Heart left ventricle (tissue), 13 donors: ENCODE measurements at regions not wholly inside any gene's neighbourhood (a gene's known extent, or its start where the extent isn't known, plus 50 kb on each side); places are given as distances from the start of the nearest gene placed in this dataset.

Source experiments
- POLR2A ChIP-seq, 2 donors: fragments of 450-650 bp; IDR thresholded peaks; one replicate each; pipeline ENCODE4 v1.6.1; 2017; ENCODE audit warnings: antibody characterized with exemption in 2 of 2, mild to moderate bottlenecking in 2 of 2, moderate library complexity in 2 of 2
- TF ChIP-seq, protein P1 (sequence below), 12 donors: fragments of 200-600 bp; sonication (generic) in 4 of 12; IDR thresholded peaks; one replicate each; pipeline versions ENCODE4 v1.5.0 to v1.8.0; 2018 to 2022; ENCODE audit warnings: antibody characterized with exemption in 12 of 12, mild to moderate bottlenecking in 5 of 12
- donor health status: ischemic (EF 13 %, LVEDD 7.1; RV severe dilation, severe dysfunction).
- donor health status: DM: no; HTN: yes; CAD: no.
- donor health status: DM: no; HTN: no; CAD: no.
- donor health status: ischemic (EF 25% LVEDD 6.9; RV normal size, moderate dysfunction).
- donor health status: ischemic (EF 25% LVEDD 5.7; RV mildly dilated, moderate dysfunction).
- donor health status: ischemic (EF 35%, LVEDD 5.7; RV mildly dilated, moderate dysfunction).
- donor health status: nonischemic (EF 11% LVEDD 7.7; RV severe dilation, severe dysfunction).
- donor health status: DM: yes; HTN: yes; CAD: no.
- donor health status: PGD.
- donor health status: ischemic (EF 29% LVEDD 5.4; RV normal size, mild dysfunction).
- donor health status: nonischemic (EF 23%, LVEDD 6.1; RV moderate dilation, normal function).

DNA sequence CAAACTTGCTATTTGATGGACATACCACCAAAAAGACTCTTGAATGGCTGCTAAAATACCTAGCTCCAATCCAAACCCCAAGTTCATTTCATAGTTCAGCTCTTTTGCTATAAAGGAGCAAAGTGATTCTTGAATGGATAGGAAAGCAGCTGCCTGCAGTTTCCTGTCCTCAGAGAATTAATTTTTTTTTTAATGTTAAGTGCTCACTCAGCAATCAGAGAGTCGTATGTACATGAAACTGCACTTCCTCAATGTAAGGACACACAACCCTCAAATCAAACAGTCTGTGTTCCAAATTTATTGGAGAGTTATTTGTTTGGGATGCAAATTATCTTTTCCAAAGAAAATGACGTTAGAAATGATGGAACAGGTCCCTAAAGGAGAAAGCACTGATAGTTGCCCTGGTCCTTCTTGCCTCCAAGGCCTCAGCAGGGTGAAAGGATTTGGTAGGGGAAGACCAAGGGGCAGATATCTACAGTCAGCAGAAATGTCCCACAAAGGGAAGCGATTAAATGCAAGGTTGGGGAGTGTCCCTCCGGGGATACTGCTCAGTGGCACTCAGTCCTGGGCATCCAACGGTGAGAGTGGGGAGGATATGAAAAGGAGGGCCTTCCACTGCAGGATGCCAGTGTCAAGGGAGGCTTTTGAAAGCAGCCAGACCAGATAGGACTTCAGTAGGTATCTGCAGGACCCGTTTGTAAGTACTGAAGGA lies 67.2 kb upstream of the RASGEF1B start:
- no peak for TF ChIP-seq POLR2A (IDR thresholded peaks at IDR 0.05)
- TF ChIP-seq, protein P1, sequence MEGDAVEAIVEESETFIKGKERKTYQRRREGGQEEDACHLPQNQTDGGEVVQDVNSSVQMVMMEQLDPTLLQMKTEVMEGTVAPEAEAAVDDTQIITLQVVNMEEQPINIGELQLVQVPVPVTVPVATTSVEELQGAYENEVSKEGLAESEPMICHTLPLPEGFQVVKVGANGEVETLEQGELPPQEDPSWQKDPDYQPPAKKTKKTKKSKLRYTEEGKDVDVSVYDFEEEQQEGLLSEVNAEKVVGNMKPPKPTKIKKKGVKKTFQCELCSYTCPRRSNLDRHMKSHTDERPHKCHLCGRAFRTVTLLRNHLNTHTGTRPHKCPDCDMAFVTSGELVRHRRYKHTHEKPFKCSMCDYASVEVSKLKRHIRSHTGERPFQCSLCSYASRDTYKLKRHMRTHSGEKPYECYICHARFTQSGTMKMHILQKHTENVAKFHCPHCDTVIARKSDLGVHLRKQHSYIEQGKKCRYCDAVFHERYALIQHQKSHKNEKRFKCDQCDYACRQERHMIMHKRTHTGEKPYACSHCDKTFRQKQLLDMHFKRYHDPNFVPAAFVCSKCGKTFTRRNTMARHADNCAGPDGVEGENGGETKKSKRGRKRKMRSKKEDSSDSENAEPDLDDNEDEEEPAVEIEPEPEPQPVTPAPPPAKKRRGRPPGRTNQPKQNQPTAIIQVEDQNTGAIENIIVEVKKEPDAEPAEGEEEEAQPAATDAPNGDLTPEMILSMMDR (IDR thresholded peaks at IDR 0.05), result no peak
